KMS-11 (cell line): ENCODE measurements at regions not wholly inside any gene's neighbourhood (a gene's known extent, or its start where the extent isn't known, plus 50 kb on each side); places are given as distances from the start of the nearest gene placed in this dataset.

Experiments used
- H2AFZ ChIP-seq: fragments of 200-600 bp; sonication (generic); 2 replicates; pipeline ENCODE4 v1.6.1; 2016; ENCODE audit warnings: antibody characterized with exemption, mixed run types, low read depth
- H3K27ac ChIP-seq: fragments of 200-600 bp; sonication (generic); 2 replicates; pipeline ENCODE4 v1.6.1; 2016; ENCODE audit warnings: mild to moderate bottlenecking, mixed run types
- H3K27me3 ChIP-seq: fragments of 200-600 bp; sonication (generic); 2 replicates; pipeline ENCODE4 v1.6.1; 2017; ENCODE audit warnings: mild to moderate bottlenecking, low read depth, mixed run types, moderate library complexity; ENCODE audit not compliant: insufficient read depth
- H3K36me3 ChIP-seq: fragments of 200-600 bp; sonication (generic); 2 replicates; pipeline ENCODE4 v1.6.1; 2017; ENCODE audit warnings: mild to moderate bottlenecking, mixed run types; ENCODE audit not compliant: insufficient read depth
- H3K4me1 ChIP-seq: fragments of 200-600 bp; sonication (generic); 2 replicates; pipeline ENCODE4 v1.6.1; 2016; ENCODE audit warnings: mild to moderate bottlenecking, low read depth, mixed run types; ENCODE audit not compliant: poor library complexity, severe bottlenecking
- H3K4me2 ChIP-seq: fragments of 200-600 bp; sonication (generic); 2 replicates; pipeline ENCODE4 v1.7.0; 2016; ENCODE audit warnings: mild to moderate bottlenecking, mixed run types
- H3K4me3 ChIP-seq: fragments of 200-600 bp; sonication (generic); IDR thresholded peaks from 2 replicates; pipeline ENCODE4 v1.6.1; 2017; ENCODE audit warnings: low read depth, low read length, mixed read lengths; ENCODE audit not compliant: insufficient read depth
- H3K79me2 ChIP-seq: fragments of 200-600 bp; sonication (generic); 2 replicates; pipeline ENCODE4 v1.6.1; 2016; ENCODE audit warnings: low read depth, mixed run types; ENCODE audit not compliant: insufficient read depth
- H3K9ac ChIP-seq: fragments of 200-600 bp; sonication (generic); 2 replicates; pipeline ENCODE4 v1.6.1; 2016; ENCODE audit warnings: mild to moderate bottlenecking, mixed run types
- H4K20me1 ChIP-seq: fragments of 200-600 bp; sonication (generic); 2 replicates; pipeline ENCODE4 v1.6.1; 2016; ENCODE audit warnings: mild to moderate bottlenecking, mixed run types; ENCODE audit not compliant: insufficient read depth
- TF ChIP-seq, protein P1 (sequence below): fragments of 200-600 bp; sonication (generic); conservative IDR thresholded peaks from 2 replicates; pipeline ENCODE4 v1.6.1; 2017; ENCODE audit warnings: low read depth, mild to moderate bottlenecking, antibody characterized with exemption, low read length, moderate library complexity, mixed read lengths

DNA sequence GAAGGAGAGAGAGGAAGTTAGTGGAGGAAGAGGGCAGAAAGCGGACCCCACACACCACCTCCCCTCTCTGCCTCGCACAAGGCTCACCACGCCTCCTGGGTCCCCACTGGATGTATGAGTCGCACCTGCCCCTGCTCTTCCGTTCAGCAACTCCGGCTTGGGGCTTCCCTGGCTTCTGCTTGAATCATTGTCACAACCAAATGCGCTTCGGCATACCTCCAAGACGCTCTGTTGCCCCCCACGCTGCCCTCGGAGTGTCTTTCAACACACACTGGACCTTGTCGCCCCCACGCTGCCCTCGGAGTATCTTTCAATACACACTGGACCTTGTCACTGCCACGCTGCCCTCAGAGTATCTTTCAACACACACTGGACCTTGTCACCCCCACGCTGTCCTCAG, 247.2 kb downstream of the TEX29 start:
- Histone ChIP-seq H3K4me3 (no peak overlapping the region), H3K27ac (no peak overlapping the region)
- TF ChIP-seq, protein P1, sequence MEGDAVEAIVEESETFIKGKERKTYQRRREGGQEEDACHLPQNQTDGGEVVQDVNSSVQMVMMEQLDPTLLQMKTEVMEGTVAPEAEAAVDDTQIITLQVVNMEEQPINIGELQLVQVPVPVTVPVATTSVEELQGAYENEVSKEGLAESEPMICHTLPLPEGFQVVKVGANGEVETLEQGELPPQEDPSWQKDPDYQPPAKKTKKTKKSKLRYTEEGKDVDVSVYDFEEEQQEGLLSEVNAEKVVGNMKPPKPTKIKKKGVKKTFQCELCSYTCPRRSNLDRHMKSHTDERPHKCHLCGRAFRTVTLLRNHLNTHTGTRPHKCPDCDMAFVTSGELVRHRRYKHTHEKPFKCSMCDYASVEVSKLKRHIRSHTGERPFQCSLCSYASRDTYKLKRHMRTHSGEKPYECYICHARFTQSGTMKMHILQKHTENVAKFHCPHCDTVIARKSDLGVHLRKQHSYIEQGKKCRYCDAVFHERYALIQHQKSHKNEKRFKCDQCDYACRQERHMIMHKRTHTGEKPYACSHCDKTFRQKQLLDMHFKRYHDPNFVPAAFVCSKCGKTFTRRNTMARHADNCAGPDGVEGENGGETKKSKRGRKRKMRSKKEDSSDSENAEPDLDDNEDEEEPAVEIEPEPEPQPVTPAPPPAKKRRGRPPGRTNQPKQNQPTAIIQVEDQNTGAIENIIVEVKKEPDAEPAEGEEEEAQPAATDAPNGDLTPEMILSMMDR = no peak

GRCh38 chr13:111568290-111568689, 247.8 kb downstream of the TEX29 start:
- Histone ChIP-seq H3K79me2 (no peaks in the 10 kb centered on the region), H3K4me3 (no peak overlapping the region), H3K27ac (no peak overlapping the region), H3K27me3 (no peaks in the 10 kb centered on the region), H4K20me1 (no peaks in the 10 kb centered on the region), H3K4me2 (no peak overlapping the region), H3K36me3 (no peaks in the 10 kb centered on the region), H2AFZ (no peak overlapping the region), H3K9ac (no peak overlapping the region), H3K4me1 (no peaks in the 10 kb centered on the region)
- TF ChIP-seq, protein P1 = no peak

More for the DNA sequence above, 247.2 kb downstream of the TEX29 start:
- no peaks in the 10 kb centered on the region for H3K79me2 ChIP-seq
- H2AFZ ChIP-seq = no peak overlapping the region
- H3K36me3 ChIP-seq = no peaks in the 10 kb centered on the region
- no peaks in the 10 kb centered on the region for H3K27me3 ChIP-seq
- no peaks in the 10 kb centered on the region for H3K4me1 ChIP-seq
- H3K4me2 ChIP-seq = no peak overlapping the region
- no peaks in the 10 kb centered on the region for H4K20me1 ChIP-seq
- no peak overlapping the region for H3K9ac ChIP-seq

GRCh38 chr13:111570911-111571310, 250.5 kb downstream of the TEX29 start:
- no peak overlapping the region for H3K4me2 ChIP-seq
- TF ChIP-seq, protein P1 = no peak
- no peak overlapping the region for H3K4me3 ChIP-seq
- H3K4me1 ChIP-seq = no peaks in the 10 kb centered on the region
- H3K9ac ChIP-seq = no peak overlapping the region
- no peak overlapping the region for H3K27ac ChIP-seq
- no peak overlapping the region for H2AFZ ChIP-seq
- no peaks in the 10 kb centered on the region for H3K79me2 ChIP-seq
- H4K20me1 ChIP-seq = no peaks in the 10 kb centered on the region
- H3K27me3 ChIP-seq = no peaks in the 10 kb centered on the region
- H3K36me3 ChIP-seq = no peaks in the 10 kb centered on the region

- no peak overlapping the region for H3K27ac ChIP-seq
- no peak overlapping the region for H3K4me2 ChIP-seq
- H3K27me3 ChIP-seq = no peaks in the 10 kb centered on the region
- no peak overlapping the region for H3K9ac ChIP-seq
- no peaks in the 10 kb centered on the region for H3K4me1 ChIP-seq
- TF ChIP-seq, protein P1 = no peak
- no peaks in the 10 kb centered on the region for H3K79me2 ChIP-seq
- no peaks in the 10 kb centered on the region for H4K20me1 ChIP-seq
- no peak overlapping the region for H2AFZ ChIP-seq
- no peaks in the 10 kb centered on the region for H3K36me3 ChIP-seq
- no peak overlapping the region for H3K4me3 ChIP-seq
These were observed 252.7 kb downstream of the TEX29 start for GRCh38 chr13:111572956-111573761.
